NCI-H146 treated with DMSO at 0.1 percent for 48 hours (cell line): ENCODE measurements at regions not wholly inside any gene's neighbourhood (a gene's known extent, or its start where the extent isn't known, plus 50 kb on each side); places are given as distances from the start of the nearest gene placed in this dataset.
A peak's percentile ranks its signal among the peaks of the same experiment; 100 is the strongest.

Source experiments
- DNase-seq: peaks from one replicate; lab custom pipeline; 2025; ENCODE audit not compliant: unreplicated experiment; lab: John Stamatoyannopoulos, UW

DNA sequence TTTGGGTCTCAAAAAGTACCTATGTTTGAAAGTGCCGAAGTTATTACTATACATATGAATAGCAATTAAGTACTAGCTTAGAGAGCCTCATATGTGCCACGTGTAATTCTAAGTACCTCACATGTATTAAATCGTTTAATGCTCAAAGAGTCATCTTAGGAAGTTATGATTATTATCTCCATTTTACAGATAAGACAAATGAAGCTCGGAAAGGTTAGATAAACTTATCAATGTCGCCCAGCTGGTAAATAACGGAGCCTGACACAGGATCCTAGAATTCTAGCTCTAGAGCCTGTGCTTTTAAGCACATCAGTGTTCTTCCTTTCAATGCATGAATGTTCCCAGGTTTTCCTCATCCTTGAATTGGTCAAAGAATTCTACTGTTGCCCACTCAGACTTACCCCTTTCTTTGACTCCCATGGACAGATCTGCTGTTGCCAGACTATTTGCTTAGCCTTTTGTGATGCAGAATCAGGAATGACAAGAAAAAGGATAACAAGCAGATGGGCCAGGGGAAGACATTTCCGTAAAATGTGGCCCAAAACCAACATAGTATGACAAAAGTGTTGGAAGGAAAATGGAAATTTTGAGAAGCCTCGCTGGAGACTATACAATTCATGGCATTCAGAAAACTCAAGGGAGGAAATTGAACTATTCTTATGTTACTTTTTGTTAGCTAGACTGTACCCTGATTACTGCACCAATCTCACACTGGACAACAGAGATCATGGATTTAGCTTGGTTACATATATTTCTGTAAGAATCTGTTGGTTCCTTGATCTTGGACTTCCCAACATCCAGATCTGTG is 237.1 kb upstream of the CITED2 start:
- DNase-seq = no peak

DNA sequence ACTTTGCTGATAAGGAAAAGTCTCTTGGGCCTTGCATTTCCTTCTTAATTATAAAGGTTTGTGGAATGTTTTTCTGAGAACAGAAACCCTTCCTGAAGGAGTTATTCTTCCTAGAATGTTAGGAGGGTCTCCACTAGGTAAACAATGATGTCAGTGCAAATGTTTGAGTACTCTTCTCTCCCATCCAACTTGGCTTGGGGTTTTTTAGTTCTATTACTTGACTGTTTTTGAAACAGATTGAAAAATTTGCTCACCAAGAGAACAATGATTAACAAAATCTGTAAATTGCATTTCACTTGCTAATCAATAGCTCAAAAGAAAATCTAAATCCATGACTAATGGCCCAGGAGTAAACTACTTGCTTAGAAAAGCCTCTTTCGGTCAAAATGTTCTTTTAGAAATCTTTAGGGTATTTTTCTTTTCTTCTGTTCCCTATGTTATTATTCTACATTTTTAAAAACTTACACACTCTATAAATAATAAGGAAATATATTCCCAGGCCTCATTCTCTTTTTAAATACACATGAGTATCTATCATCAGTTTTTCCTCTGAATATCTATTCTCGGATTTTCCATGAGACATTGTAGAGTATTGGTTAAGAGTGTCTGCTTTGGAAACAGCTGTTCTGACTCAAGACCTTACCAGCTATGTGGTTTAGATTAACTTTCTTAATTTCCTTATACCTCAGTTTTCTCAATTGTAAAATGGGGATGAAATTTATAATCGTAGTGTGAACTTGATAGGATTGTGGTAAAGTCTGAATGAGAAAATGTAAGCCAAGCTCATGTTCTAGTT is 234.2 kb upstream of the CITED2 start:
- no peak for DNase-seq

GRCh38 chr6:139605350-139605749 is 230.9 kb upstream of the CITED2 start:
- DNase-seq = no peak

DNA sequence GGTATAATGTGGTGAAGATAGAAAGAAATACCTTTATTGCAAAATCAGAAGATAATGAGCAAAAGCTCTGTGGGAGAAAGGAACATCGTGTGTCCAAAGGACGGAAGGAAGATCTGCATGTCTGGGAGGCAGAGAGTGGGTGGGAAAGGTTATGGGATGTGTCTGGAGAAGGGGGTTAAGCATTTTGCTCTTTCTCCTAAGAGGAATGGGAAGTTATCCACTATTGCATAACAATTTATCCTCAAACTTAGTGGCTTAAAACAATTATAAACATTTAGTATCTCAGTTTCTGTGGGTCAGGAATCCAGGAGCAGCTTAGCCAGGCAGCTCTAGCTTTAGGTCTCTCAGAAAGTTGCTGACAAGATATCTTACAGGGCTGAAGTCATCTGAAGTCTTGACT is 229.1 kb upstream of the CITED2 start:
- no peak for DNase-seq

DNA sequence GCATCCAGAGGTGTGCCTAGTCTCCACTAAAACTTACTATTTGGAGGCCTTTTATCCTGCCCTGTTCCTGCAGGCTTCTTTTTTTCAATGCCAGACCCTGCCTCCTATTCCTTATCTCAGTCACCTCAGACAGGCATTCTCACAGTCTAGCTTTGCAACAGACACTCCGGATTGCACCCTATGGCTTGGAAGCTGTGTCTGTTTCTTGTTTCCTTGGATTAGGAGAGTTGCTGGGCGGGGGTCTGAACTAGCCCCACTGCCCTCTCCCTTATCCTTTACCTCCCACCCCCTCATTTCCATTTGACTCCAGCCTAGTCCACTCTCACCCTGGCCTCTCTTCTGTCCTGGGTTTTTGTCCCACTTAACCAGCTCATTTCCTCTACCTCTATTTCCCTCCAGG is 228.1 kb upstream of the CITED2 start:
- no peak for DNase-seq

- DNase-seq = no peak
Measured at GRCh38 chr6:139600919-139601475, 226.5 kb upstream of the CITED2 start.

- no peak for DNase-seq
Measured at GRCh38 chr6:139600343-139600742, 225.9 kb upstream of the CITED2 start.

DNA sequence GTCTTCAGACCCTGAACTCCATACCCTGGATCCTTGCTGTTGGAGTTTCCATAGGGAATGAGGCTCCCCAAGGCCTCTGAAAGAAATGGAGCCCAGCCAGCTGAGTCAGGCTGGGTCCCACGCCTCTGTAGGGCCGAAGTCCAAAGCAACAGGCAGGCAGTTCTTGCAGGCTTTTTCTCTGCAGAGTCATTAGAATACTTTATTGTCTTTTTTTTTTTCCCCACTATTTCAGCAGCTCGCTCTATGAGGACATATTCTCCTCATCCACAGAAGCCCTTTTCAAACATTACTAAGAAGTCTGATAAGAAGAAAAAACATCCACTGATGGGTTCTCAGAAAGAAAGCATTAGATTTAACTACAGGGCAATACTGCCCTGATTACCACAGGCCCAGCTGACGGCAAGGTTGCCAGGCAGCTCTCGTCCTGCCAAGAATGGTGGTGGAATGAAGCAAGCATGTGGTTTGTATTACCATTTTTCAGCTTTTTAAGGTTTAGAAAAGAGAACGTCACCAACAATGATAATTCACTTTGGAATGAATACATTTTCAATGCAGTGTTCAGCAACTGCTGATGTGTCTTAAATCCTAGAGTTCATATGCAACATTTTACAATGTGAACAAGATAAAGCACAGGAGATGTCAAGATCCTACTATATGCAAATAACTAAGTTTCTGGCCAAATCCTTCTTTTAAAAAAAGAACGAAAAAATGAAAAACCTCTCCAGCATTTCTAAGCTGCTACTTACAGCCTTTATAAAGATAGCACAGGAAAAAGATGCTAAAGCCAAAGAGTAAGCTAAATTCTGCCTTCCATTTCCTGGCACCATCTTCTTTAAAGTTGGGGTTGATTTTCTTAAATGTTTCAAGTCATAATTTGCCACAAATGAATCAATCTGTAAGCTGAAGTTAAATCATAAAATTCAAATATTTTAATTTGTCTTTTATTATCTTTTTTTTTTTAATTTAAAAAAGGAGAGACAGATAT is 223.6 kb upstream of the CITED2 start:
- DNase-seq = no peak

DNA sequence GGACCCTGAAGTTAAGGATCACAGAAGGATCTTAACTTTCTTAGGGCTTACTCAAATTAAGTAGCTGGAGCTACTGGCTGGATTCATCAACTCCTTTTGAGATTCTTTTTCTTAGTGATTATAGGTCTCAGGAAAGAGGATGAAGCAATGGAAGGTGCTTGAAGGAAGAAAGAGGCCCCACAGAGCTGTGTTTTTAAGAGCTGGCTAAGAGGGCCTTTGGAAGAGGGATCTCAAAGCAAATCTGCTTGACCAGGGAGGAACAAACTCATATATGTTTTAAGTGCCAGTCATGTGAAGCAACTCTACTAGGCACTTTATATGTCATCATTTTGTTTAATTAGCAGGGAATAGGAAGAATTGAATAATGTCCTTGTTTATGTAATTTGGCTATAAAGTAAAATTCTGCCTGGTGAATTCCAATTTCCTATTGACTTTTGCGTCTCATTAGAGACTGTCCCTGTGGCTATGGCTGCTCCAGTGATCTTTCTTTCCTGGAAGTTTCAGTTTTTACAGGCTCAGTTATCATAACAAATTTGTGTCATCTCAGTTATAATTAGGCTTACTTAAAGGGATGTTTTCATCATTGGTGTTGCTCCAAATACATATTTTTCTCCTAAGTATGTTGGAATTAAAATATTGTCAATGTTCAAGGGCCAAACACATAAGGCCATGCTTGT is 222.8 kb upstream of the CITED2 start:
- no peak for DNase-seq

GRCh38 chr6:139595183-139595582 is 220.7 kb upstream of the CITED2 start:
- no peak for DNase-seq

GRCh38 chr6:139594333-139594965 is 220.0 kb upstream of the CITED2 start:
- DNase-seq = no peak

DNA sequence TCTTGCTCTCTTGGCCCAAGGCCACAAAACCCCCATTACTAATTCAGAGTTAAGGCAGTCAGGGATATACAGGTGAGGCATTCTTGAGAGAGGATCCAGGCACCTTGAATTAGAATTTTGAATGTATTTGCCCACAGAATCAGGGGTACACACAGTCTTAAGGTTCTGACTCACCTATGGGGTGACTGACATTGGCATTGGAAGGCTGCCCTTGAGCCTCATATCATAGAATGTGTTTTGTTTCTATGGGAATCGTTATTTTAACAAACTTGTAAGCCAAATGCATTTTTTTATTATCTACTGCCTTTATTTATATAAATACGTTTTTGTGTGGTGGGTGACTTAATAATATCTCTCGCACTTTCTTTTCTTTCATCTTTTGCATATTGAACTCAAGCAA is 218.6 kb upstream of the CITED2 start:
- DNase-seq = no peak

DNA sequence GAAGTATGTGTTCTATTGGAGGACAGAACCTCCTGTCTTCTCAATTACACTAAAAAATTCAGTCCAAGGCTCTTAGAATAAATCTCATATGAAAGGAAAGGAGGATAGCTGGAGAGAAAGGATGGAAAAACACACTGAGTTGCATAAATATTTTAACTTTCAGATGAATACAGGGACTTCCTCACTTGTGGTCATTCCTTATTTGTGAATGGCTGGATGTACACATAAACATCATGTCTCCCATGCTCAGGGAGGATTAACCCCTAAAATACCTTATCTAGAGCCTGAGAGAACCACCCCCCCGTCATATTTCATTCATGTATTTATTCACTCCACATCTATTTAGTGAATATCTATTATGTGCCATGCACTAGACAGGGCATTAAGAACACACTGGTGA is 217.6 kb upstream of the CITED2 start:
- DNase-seq = no peak

DNA sequence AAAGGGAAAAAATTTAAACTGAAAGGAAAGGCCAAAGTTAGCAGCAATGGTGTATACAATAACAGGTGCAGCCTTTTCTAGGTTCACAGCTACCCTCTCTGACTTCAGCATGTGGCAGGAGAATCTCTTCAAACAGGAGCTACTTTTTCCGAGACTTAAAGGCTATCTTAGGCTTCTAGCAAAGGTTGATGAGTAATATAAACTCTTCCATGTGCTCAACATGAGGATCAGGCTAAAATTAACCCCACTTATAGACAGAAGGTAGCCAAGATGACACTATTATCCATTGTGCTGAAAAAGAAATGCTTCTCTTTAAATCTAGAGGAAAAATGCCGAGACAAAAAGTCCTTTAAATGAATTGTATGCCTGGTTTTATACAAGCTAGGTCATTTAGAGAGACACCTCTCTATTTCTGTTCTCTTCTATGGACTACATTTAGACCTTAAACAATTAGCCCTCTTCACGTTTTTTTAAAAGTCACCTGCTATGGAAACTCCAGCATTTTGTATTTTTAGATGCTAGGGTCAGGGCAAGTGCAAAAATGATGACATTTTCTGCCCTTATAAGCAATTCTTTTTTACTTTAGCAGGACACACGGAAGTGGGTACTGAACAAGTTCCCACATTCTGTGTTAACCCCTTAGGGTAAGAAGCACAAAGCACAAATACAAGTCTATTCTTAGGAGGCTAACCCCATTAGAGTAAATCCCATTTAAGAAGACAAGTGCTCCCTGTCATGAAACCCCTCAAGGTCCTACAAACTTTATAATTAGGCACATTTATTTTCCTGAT is 216.8 kb upstream of the CITED2 start:
- peak; percentile 47 for DNase-seq

- DNase-seq = peak; percentile 68
Measured at GRCh38 chr6:139590206-139590605, 215.8 kb upstream of the CITED2 start.

- DNase-seq = peak; percentile 91
Measured at GRCh38 chr6:139588734-139589593, 214.5 kb upstream of the CITED2 start.

- peak; percentile 99 for DNase-seq
Measured at GRCh38 chr6:139588076-139588639, 213.7 kb upstream of the CITED2 start.

GRCh38 chr6:139587469-139587868 is 213.0 kb upstream of the CITED2 start:
- no peak for DNase-seq
